ENCODE measurements at regions not wholly inside any gene's neighbourhood (a gene's known extent, or its start where the extent isn't known, plus 50 kb on each side); places are given as distances from the start of the nearest gene placed in this dataset.

GRCh38 chr14:37988472-37988871 lies 219.2 kb upstream of the SSTR1 start:
- TF ChIP-seq CTCF (IDR thresholded peaks at IDR 0.05; ENCODE audit: insufficient read depth, low read depth, low read length) (no peak), EZH2 (IDR thresholded peaks at IDR 0.05; ENCODE audit: insufficient read depth, low read length) (no peak)

All from astrocyte (in vitro differentiated cells and primary cell).